Right renal pelvis (tissue), 4 donors: ENCODE measurements at regions not wholly inside any gene's neighbourhood (a gene's known extent, or its start where the extent isn't known, plus 50 kb on each side); places are given as distances from the start of the nearest gene placed in this dataset.

Experiments
- DNase-seq, 4 donors: peaks; one replicate each; pipeline ENCODE4 v3.0.0-alpha.2; 2013; ENCODE audit warnings: low read depth in 4 of 4, low spot score in 3 of 4, missing footprints in 1 of 4

- no peak for DNase-seq
Measured at GRCh38 chr13:47281991-47282390, 385.1 kb upstream of the HTR2A start.

GRCh38 chr13:47279920-47280319 lies 383.1 kb upstream of the HTR2A start:
- no peak for DNase-seq

GRCh38 chr13:47277774-47278173 lies 380.9 kb upstream of the HTR2A start:
- DNase-seq, result no peak

- DNase-seq, result no peak
Measured at GRCh38 chr13:47268270-47268669, 371.4 kb upstream of the HTR2A start.

- no peak for DNase-seq
Measured at GRCh38 chr13:47258384-47258783, 361.5 kb upstream of the HTR2A start.

GRCh38 chr13:47256618-47257017 lies 359.8 kb upstream of the HTR2A start:
- DNase-seq, result no peak

- no peak for DNase-seq
Measured at GRCh38 chr13:47252627-47253026, 355.8 kb upstream of the HTR2A start.

GRCh38 chr13:47251771-47252170 lies 354.9 kb upstream of the HTR2A start:
- no peak for DNase-seq

- no peak for DNase-seq
Measured at GRCh38 chr13:47250146-47250545, 353.3 kb upstream of the HTR2A start.

- DNase-seq, result no peak
Measured at GRCh38 chr13:47249266-47249665, 352.4 kb upstream of the HTR2A start.

GRCh38 chr13:47241446-47241845 lies 344.6 kb upstream of the HTR2A start:
- no peak for DNase-seq

GRCh38 chr13:47239025-47239424 lies 342.2 kb upstream of the HTR2A start:
- DNase-seq, result no peak

- no peak for DNase-seq
Measured at GRCh38 chr13:47237571-47237970, 340.7 kb upstream of the HTR2A start.

- no peak for DNase-seq
Measured at GRCh38 chr13:47233734-47234133, 336.9 kb upstream of the HTR2A start.

GRCh38 chr13:47232516-47232915 lies 335.7 kb upstream of the HTR2A start:
- DNase-seq, result no peak

- DNase-seq, result no peak
Measured at GRCh38 chr13:47230155-47230554, 333.3 kb upstream of the HTR2A start.

GRCh38 chr13:47226516-47226915 lies 329.7 kb upstream of the HTR2A start:
- DNase-seq, result no peak

- DNase-seq, result no peak
Measured at GRCh38 chr13:47220453-47221140, 323.7 kb upstream of the HTR2A start.

GRCh38 chr13:47218611-47219010 lies 321.8 kb upstream of the HTR2A start:
- DNase-seq, result no peak

- DNase-seq, result no peak
Measured at GRCh38 chr13:47216176-47216822, 319.4 kb upstream of the HTR2A start.

GRCh38 chr13:47215736-47216135 lies 318.9 kb upstream of the HTR2A start:
- no peak for DNase-seq

GRCh38 chr13:47213047-47213446 lies 316.2 kb upstream of the HTR2A start:
- DNase-seq, result no peak

- no peak for DNase-seq
Measured at GRCh38 chr13:47211106-47211505, 314.3 kb upstream of the HTR2A start.
